Endothelial cell of umbilical vein (primary cell): ENCODE measurements at regions not wholly inside any gene's neighbourhood (a gene's known extent, or its start where the extent isn't known, plus 50 kb on each side); places are given as distances from the start of the nearest gene placed in this dataset.

Experiments
- BruUV-seq: library from RNA; stranded (reverse); fragments of 400-500 nt; replicated peaks from 2 replicates; lab custom pipeline; 2021; lab: Mats Ljungman, UMichigan
- CTCF ChIA-PET: fragments of 300-600, 350-600 bp; sonication (Branson Sonifier 250); formaldehyde crosslinking; loops from one replicate; lab custom pipeline; 2021; ENCODE audit warnings: antibody characterized with exemption, inconsistent platforms; lab: Charles Lee
- POLR2A ChIA-PET: fragments of 300-600, 350-600 bp; sonication (Branson Sonifier 250); formaldehyde crosslinking; loops from one replicate; lab custom pipeline; 2021; ENCODE audit warnings: antibody characterized with exemption, inconsistent platforms; lab: Charles Lee
- DNase-seq: peaks from one replicate; pipeline ENCODE4 v3.0.0-alpha.2; 2011; ENCODE audit warnings: low read depth, low spot score
- FAIRE-seq: peaks from 2 replicates; lab custom pipeline; 2011; peaks lifted over from hg19 to GRCh38; lab: Jason Lieb, UNC
- H2AFZ ChIP-seq: 2 replicates; pipeline ENCODE4 v1.6.0; 2012; ENCODE audit warnings: low read depth, low read length, control low read depth, inconsistent platforms
- H3K27ac ChIP-seq: 2 replicates; pipeline ENCODE4 v1.5.1; 2011; ENCODE audit warnings: low read depth, mild to moderate bottlenecking, control low read depth, low read length, moderate library complexity; ENCODE audit not compliant: insufficient read depth
- H3K27me3 ChIP-seq, 2 experiments: 2 replicates each; pipeline versions ENCODE4 v1.6.0 to v1.6.1; 2011; ENCODE audit warnings: low read length in 2 of 2, mixed read lengths in 1 of 2; ENCODE audit not compliant: control insufficient read depth in 2 of 2, insufficient read depth in 2 of 2
- H3K36me3 ChIP-seq, 2 experiments: 2 replicates in 1 of 2; 3 replicates in 1 of 2; pipeline ENCODE4 v1.5.1; 2011; ENCODE audit warnings: low read length in 2 of 2, mild to moderate bottlenecking in 1 of 2, moderate library complexity in 1 of 2; ENCODE audit not compliant: control insufficient read depth in 2 of 2, insufficient read depth in 2 of 2; ENCODE audit errors: extremely low read depth in 1 of 2
- H3K4me1 ChIP-seq: 3 replicates; pipeline ENCODE4 v1.5.1; 2011; ENCODE audit warnings: mild to moderate bottlenecking, low read length; ENCODE audit not compliant: control insufficient read depth, insufficient read depth; ENCODE audit errors: extremely low read depth
- H3K4me2 ChIP-seq: 2 replicates; pipeline ENCODE4 v1.6.1; 2011; ENCODE audit warnings: low read length, control low read depth, mixed read lengths; ENCODE audit not compliant: insufficient read depth
- H3K4me3 ChIP-seq, 3 experiments: fragments of 200-600 bp in 1 of 3; sonication (generic), shearing (Covaris generic) in 1 of 3; replicated peaks in 1 of 3; 2 replicates each; pipeline ENCODE4 v1.5.1; 2011 to 2016; ENCODE audit warnings: control low read depth in 3 of 3, low read length in 3 of 3, mild to moderate bottlenecking in 2 of 3, inconsistent platforms in 1 of 3, low read depth in 1 of 3, moderate library complexity in 1 of 3; ENCODE audit not compliant: insufficient read depth in 1 of 3
- H3K79me2 ChIP-seq: 2 replicates; pipeline ENCODE4 v1.6.0; 2012; ENCODE audit warnings: low read length, inconsistent platforms; ENCODE audit not compliant: control insufficient read depth, insufficient read depth
- H3K9ac ChIP-seq: replicated peaks from 2 replicates; pipeline ENCODE3; 2011; ENCODE audit warnings: low read length, control low read depth; ENCODE audit not compliant: insufficient read depth; ENCODE audit errors: extremely low read depth
- H3K9me1 ChIP-seq: replicated peaks from 3 replicates; pipeline ENCODE4 v1.6.0; 2011; ENCODE audit warnings: mild to moderate bottlenecking, low read length; ENCODE audit not compliant: control insufficient read depth, insufficient read depth; ENCODE audit errors: extremely low read depth
- H3K9me3 ChIP-seq: replicated peaks from 2 replicates; pipeline ENCODE4 v1.5.1; 2012; ENCODE audit warnings: low read length, inconsistent platforms; ENCODE audit not compliant: control insufficient read depth, insufficient read depth
- H4K20me1 ChIP-seq: replicated peaks from 2 replicates; pipeline ENCODE3; 2011; ENCODE audit warnings: mild to moderate bottlenecking, low read length; ENCODE audit not compliant: control insufficient read depth, insufficient read depth; ENCODE audit errors: extremely low read depth
- EZH2 ChIP-seq: IDR thresholded peaks from 2 replicates; pipeline ENCODE4 v1.6.1; 2012; ENCODE audit warnings: borderline replicate concordance, low read depth, mild to moderate bottlenecking, moderate library complexity, low read length, inconsistent platforms; ENCODE audit not compliant: severe bottlenecking
- FOS ChIP-seq: IDR thresholded peaks from 2 replicates; pipeline ENCODE4 v1.6.1; 2011; ENCODE audit warnings: mild to moderate bottlenecking, low read length, moderate library complexity, borderline replicate concordance; ENCODE audit not compliant: insufficient read depth
- GATA2 ChIP-seq: IDR thresholded peaks from 2 replicates; pipeline ENCODE4 v1.7.0; 2011; ENCODE audit warnings: low read depth, mild to moderate bottlenecking, moderate library complexity, mixed read lengths, low read length; ENCODE audit not compliant: insufficient read length, insufficient read depth
- JUN ChIP-seq: IDR thresholded peaks from 2 replicates; pipeline ENCODE4 v1.6.1; 2011; ENCODE audit warnings: borderline replicate concordance, low read depth; ENCODE audit not compliant: insufficient read length, insufficient read depth
- MYC ChIP-seq: IDR thresholded peaks from one replicate; pipeline ENCODE4 v1.6.1; 2011; ENCODE audit warnings: mild to moderate bottlenecking, low read depth, low read length
- POLR2A ChIP-seq: IDR thresholded peaks from 2 replicates; pipeline ENCODE4 v1.6.1; 2012; ENCODE audit warnings: low read depth, mild to moderate bottlenecking, control low read depth, low read length
- POLR2AphosphoS5 ChIP-seq: IDR thresholded peaks from 2 replicates; pipeline ENCODE4 v1.6.1; 2012; ENCODE audit warnings: low read depth, mild to moderate bottlenecking, control low read depth, low read length, moderate library complexity; ENCODE audit not compliant: insufficient read depth
- dilution Hi-C: fragments of 300-500 bp; cut with MboI; formaldehyde crosslinking; loops from one replicate; pipeline ENCODE4 v1.15.0; 2019; ENCODE audit warnings: low sequenced_read_pairs; ENCODE audit not compliant: extremely low pct_ligation_motif_present
- intact Hi-C: fragments of 100-400 bp; cut with micrococcal nuclease; formaldehyde crosslinking; loops from one replicate; pipeline ENCODE4 v1.10.0; 2022
- TF ChIP-seq, protein P1 (sequence below): IDR thresholded peaks from 2 replicates; pipeline ENCODE4 v1.6.1; 2011; ENCODE audit not compliant: insufficient read depth, insufficient read length
- TF ChIP-seq, protein P2 (sequence below), 2 donors: IDR thresholded peaks; 1 replicate in 1 of 2; 2 replicates in 1 of 2; pipeline ENCODE4 v1.5.1; 2011; ENCODE audit warnings: low read length in 2 of 2, mild to moderate bottlenecking in 2 of 2, moderate library complexity in 2 of 2, control low read depth in 1 of 2, inconsistent platforms in 1 of 2, low read depth in 1 of 2; ENCODE audit not compliant: insufficient read depth in 1 of 2; ENCODE audit errors: extremely low read depth in 1 of 2

DNA sequence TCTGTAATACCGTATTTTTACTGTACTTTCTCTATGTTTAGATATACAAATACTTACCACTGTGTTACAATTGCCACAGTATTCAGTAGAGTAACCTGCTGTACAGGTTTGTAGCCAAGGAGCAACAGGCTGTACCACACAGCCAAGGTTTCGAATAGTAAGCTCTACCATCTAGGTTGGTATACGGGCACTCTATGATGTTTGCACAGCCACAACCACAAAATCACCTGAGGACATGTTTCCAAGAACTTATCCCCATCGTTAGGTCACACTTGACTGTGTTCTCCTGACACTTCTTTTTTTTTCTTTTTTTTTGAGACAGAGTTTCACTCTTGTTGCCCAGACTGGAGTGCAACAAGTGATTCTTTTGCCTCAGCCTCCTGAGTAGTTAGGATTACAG, 134.6 kb upstream of the TRIM24 start:
- no peak overlapping the region for H3K4me3 ChIP-seq
- ChIA-PET CTCF (interaction anchor here (1.0 kb wide), 1 partner anchor 23 kb away, joined by 3 read pairs; no protein-coding TSS in a partner anchor), POLR2A (no interaction called here)
- no peaks in the 10 kb centered on the region for H3K36me3 ChIP-seq
- H3K4me1 ChIP-seq, result no peaks in the 10 kb centered on the region
- no peak overlapping the region for H3K4me2 ChIP-seq
- H3K9me3 ChIP-seq, result no peaks in the 10 kb centered on the region
- dilution Hi-C loops, result no loop called here
- intact Hi-C loops, result no loop called here
- H3K27ac ChIP-seq, result no peak overlapping the region
- no peaks in the 10 kb centered on the region for H3K79me2 ChIP-seq
- H3K27me3 ChIP-seq, result no peaks in the 10 kb centered on the region
- no TSS peak for BruUV-seq
- no peak overlapping the region for H3K9ac ChIP-seq
- H4K20me1 ChIP-seq, result no peaks in the 10 kb centered on the region
- no peaks in the 10 kb centered on the region for H3K9me1 ChIP-seq
- FAIRE-seq (no peak), DNase-seq (no peak)
- H2AFZ ChIP-seq, result no peak overlapping the region
- TF ChIP-seq EZH2 (no peak), POLR2A (no peak), FOS (no peak), JUN (no peak), GATA2 (no peak), POLR2AphosphoS5 (no peak), MYC (no peak)
- TF ChIP-seq, protein P1, sequence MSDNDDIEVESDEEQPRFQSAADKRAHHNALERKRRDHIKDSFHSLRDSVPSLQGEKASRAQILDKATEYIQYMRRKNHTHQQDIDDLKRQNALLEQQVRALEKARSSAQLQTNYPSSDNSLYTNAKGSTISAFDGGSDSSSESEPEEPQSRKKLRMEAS, result no peak
- TF ChIP-seq, protein P2, sequence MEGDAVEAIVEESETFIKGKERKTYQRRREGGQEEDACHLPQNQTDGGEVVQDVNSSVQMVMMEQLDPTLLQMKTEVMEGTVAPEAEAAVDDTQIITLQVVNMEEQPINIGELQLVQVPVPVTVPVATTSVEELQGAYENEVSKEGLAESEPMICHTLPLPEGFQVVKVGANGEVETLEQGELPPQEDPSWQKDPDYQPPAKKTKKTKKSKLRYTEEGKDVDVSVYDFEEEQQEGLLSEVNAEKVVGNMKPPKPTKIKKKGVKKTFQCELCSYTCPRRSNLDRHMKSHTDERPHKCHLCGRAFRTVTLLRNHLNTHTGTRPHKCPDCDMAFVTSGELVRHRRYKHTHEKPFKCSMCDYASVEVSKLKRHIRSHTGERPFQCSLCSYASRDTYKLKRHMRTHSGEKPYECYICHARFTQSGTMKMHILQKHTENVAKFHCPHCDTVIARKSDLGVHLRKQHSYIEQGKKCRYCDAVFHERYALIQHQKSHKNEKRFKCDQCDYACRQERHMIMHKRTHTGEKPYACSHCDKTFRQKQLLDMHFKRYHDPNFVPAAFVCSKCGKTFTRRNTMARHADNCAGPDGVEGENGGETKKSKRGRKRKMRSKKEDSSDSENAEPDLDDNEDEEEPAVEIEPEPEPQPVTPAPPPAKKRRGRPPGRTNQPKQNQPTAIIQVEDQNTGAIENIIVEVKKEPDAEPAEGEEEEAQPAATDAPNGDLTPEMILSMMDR (IDR thresholded peaks at IDR 0.05; ENCODE audit: extremely low read depth in 1 of 2, insufficient read depth in 1 of 2, low read depth in 1 of 2, low read length in 2 of 2), result no peak
